Muscle of arm (tissue), 1 donor: ENCODE measurements at regions not wholly inside any gene's neighbourhood (a gene's known extent, or its start where the extent isn't known, plus 50 kb on each side); places are given as distances from the start of the nearest gene placed in this dataset.

Source experiments
- DNase-seq: peaks from one replicate; pipeline ENCODE4 v3.0.0-alpha.2; 2013

GRCh38 chr3:99119385-99119784 is 217.9 kb upstream of the DCBLD2 start:
- DNase-seq: no peak

GRCh38 chr3:99118381-99118780 is 216.9 kb upstream of the DCBLD2 start:
- no peak for DNase-seq

DNA sequence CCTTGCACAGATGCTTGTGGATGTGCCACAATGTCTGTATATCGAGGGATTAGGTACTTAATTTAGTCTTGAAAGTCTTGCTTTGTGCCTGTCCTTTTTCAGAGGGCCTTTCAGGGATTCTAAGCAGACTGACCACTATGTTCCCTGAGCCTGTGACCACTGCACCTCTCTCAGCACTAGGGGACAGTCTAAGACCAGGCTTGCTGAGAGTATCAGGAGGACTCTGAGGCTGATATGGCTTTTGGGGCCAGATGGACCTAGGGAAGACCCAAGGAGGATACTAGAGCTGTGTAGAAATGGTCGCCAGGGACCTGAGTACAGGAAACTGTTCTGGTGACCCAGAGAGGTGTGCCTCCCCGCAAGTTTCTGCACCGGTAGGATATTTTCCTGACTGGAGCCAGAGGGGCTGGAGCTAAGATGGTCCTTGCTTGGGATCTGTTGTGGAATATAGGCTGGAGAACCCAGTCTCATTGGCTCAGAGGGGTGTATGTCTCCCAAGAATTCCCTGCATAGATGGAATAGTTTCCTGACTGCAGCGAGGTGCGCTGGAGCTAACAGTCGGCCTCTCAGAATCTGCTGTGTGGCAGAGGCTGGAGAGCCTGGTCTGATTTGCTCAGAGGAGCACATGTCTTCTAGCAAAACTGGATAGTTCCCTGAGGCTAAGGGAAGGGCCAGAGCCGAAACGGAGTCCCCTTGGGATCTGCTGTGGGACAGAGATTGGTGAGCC is 213.2 kb upstream of the DCBLD2 start:
- DNase-seq: no peak

DNA sequence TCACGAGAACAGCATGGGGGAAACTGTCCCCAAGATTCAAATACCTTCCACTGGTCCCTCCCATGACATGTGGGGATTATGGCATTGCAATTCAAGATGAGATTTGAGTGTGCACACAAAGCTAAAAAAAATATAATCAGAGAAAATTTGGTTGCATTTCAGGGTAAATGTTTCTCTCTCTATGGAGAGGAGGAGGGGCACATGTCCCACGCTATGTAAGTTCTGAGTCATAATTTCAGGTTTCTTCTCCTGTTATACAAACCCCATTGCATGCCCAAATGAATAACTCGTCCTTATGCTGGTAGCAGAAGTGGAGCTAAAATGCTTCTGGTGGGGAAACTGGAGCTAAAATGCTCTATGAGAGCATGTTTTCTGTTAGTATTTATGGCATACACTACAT is 209.7 kb upstream of the DCBLD2 start:
- DNase-seq: no peak

DNA sequence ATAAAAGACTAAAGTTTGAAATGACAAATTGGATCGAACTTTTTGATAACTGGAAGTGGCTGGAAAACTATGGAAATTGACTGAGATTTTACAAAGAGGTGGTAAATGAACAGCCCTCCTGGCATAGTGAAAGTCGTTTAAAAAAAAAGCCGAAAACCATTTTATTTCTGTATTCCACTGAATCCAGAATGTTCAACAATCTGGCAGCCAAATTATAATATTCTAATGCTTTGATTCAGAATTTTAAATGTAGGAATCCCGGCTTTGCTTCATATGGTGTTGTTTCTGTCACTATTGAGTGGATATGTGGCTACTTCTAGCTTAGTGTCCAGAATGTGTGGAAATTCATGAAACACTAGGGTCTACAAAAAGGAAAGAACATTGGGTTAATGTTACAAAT is 208.9 kb upstream of the DCBLD2 start:
- no peak for DNase-seq

DNA sequence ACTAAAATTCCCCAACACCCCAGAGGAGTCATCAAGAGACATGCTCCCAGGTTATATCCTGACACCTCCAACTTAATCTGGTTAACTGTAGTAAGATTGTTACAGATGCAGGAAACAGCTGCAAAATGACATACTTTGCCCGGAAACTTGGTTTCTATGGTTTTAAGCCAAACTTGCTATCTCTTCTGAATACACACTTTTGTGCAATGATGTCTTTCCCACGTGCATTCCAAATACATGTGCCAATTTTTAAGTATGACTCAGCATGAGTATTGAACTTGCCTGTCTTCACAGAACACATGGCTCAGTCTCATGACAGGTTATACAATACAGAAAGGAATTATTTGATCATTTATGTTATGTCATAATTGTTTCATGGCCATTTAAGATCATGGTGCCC is 207.0 kb upstream of the DCBLD2 start:
- DNase-seq: peak; percentile 24

- DNase-seq: no peak
These were observed 193.1 kb upstream of the DCBLD2 start for GRCh38 chr3:99094606-99095005.

DNA sequence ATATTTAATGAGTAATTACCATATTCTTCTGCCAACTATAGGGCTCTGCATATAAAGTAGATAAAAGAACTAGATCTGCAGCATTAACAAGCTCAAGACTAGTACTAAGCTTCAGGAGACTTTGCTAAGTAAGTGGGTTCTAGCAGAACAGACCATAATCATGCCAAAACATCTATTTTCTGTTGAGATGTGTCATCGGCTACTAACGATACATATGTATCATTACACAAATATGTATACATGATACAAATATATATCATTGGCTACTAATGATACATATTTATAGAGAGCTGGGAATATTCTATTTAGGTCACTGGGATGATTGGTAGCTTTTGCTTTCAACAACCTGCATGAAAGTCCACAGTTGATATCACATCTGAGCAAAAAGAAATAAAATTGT is 185.8 kb upstream of the DCBLD2 start:
- DNase-seq: no peak

DNA sequence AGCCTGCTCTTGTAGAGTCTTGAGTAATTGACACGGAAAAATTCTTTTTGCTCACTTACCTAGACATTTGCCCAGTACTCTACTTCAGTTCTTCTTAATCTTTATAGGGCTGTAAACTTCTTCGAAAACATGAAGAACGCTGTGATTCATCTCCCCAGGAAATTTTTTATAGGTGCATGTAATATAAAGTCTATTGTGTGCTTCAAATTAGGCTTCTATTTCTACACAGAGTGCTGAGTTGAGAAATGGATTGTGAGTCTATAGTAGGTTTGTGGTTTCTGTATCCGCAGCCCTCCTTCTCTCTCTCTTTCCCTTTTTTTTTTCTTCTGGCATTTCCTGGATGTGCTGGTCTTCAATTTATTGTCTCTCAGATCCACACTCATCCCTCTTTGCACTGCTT is 183.3 kb upstream of the DCBLD2 start:
- no peak for DNase-seq

DNA sequence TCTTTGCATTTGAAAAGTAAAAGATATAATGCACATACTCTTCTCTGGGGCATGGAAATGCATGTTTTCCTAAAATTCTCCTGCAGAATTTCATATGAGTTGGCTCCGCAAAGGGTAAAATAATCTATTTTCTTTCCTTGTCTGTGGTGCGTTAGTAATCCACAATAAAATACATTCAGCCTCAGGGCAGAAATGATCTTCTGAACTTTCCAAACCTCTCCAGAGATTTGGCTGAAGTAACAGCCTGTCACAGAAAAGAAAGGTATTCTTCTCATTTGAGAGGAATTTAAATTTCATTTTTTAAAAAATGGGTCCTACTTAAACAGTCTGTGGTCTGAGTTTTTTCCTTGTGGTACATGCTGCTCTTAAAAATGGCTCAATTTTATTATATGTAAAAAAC is 182.7 kb upstream of the DCBLD2 start:
- no peak for DNase-seq

- no peak for DNase-seq
These were observed 169.6 kb upstream of the DCBLD2 start for GRCh38 chr3:99071096-99071495.

GRCh38 chr3:99069973-99070372 is 168.5 kb upstream of the DCBLD2 start:
- DNase-seq: no peak

- DNase-seq: no peak
These were observed 165.4 kb upstream of the DCBLD2 start for GRCh38 chr3:99066863-99067262.

DNA sequence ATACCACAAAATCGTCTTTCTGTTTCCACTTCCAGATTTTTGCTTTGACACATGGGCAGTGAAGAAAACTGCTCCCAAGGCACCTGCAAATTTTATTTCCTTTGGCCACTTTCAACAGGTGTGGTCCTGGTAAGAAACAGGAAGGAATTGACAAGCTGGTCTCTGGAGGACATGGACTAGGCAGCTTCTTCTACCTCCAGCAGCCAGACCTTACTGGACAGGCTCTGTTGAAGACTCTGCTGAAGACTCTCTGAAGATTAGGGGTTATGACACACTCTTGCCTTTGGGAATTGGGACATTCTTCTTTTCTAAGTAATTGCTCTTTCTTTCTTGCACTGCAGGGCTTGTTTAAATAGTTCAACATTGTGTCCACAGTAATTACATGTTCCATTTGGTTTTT is 147.7 kb upstream of the DCBLD2 start:
- DNase-seq: no peak

GRCh38 chr3:99041747-99042146 is 140.3 kb upstream of the DCBLD2 start:
- no peak for DNase-seq

DNA sequence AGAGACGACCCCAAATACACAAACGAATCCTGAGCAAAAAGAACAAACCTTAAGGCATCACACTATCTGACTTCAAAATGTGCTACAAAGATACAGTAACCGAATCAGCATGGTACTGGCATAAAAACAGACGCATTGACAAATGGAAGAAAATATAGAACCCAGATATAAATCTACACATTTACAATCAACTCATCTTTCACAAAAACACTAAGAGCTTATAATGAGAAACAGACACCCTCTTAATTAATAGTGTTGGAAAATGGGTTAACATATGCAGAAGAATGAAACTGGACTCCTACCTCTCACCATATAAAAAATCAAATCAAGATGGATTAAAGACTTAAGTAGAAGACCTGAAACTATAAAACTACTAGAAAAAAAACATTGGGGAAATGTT is 130.3 kb upstream of the DCBLD2 start:
- DNase-seq: no peak

DNA sequence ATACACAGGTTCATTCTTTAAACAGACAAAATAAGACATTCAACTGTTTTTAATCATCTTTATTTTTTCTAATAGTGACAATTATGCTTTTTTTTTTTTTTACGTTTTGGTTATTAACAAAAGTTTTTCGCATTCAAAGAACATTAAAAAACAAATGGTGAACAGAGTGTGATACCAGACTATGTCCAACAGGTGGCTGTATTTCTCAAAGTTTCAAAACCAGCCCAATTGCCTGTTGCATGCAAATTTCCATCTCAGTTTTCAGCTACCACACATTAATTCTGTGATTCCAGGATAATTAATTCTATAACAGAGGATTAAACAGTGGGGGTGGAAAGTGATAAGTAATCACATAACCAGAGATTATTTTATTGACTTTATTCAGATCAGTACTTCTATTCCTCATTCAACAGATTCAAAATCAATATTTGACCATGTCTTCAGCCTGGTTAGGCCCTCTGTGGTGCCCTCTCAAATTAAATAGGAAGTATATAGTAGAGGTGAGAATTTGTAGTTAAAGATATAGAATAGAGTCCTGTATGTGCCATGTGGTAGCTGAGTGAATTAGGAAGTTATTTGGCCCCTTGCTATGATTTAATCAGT is 122.2 kb upstream of the DCBLD2 start:
- DNase-seq: peak; percentile 23

DNA sequence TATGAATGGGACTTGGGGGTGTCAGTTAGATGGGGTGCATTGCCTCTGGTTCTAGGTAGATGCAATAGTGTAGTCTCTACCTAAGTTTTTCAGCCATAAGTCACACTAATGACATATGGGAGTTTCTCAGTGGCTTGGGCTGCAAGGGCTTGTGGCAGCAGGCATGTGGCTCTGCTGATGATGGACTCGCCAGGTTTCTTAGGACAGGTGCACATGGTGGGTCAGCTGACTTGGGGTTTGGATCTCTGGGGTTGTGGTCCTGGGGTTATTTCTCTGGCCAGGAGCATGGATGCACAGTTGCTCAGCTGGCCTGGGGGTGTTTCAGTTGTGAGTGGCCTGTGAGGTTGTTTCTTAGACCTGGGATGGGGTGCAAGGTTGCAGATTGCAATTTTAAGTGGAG is 120.0 kb upstream of the DCBLD2 start:
- DNase-seq: no peak

DNA sequence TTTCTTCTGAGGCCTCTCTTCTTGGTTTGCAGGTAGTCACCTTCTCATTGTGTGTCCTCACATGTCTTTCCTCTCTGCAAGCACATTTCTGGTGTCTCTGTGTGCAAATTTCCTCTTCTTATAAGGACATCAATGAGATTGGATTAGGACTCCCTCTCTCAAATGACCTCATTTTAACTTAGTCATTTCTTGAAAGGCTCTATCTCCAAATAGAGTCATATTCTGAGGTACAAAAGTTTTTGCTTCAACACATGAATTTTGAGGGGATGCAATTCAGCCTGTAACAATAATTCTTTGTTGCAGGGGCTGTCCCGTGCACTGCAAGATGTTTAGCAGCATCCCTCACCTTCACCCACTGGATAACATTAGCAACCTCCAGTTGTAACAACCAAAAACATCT is 115.0 kb upstream of the DCBLD2 start:
- DNase-seq: no peak

DNA sequence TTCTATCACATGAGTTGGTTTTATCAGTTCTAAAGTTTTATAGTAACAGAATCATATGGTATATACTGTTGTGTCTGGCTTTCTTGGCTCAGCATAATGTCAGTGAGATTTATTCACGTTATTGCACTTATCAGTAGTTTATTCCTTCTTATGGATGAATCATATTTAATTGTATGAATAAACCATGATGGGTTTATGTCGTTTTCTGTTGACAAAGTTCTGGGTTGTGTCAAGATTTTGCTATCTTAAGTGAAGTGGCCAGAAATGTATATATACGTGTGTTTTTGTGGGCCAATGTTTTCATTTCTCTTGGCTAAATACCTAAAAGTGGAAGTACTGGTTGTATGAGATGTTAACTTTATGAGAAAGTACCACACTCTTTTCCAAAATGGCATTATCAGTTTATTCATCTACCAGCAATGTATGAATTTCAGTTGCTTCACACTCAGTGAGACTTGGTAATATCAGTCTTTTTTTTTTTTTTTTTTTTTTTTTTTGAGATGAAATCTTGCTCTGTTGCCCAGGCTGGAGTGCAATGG is 112.4 kb upstream of the DCBLD2 start:
- DNase-seq: no peak

DNA sequence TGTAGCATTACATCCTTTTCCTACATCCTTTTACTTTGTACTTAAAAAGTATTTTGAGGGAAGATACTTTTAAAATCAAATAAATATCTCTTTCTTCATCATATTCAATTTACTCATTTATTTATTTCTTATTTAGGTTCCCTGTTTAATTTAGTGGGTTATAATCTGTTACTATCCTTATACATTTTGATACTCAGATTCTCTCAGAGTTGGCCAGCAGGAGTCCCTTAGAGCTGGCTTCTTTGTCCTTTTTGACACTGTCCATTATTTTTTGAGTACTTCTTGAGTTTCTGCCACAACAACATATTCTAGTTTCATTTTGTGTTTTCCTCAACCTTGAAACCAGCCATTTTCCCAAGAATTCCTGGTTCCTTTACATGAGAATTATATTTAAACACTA is 111.6 kb upstream of the DCBLD2 start:
- no peak for DNase-seq

GRCh38 chr3:99012051-99012450 is 110.6 kb upstream of the DCBLD2 start:
- no peak for DNase-seq

DNA sequence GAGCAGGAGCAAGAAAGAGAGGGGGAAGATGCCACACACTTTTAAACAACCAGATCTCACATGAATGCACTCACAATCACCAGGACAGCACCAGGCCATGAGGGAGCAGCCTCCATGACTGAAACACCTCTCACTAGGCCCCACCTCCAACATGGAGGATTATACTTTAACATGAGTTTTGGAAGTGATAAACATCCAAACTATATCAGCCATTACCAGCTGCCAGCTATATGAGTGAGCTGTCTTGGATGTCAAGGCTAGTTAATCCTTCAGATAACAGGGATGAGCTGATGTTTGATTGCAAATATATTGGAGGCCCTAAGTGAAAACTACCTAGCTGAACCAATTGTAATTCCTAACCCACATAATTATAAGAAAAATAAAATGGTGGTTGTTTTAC is 108.4 kb upstream of the DCBLD2 start:
- DNase-seq: no peak

DNA sequence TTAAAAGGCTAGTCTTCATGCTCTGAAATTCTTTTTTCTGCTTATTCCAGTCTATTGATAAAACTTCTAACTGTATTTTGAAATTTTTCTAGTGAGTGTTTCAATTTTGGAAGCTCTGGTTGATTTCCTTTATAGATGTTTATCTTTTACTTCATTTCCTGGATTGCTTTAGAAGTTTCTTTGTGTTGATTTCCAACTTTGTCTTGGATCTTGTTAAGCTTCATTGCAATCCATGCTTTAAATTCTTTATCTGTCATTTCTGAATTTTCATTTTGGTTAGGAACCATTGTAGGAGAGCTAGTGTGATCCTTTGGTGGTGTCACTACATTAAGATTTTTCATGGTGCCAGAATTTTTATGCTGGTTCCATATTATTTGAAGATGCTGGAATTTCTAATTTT is 105.2 kb upstream of the DCBLD2 start:
- DNase-seq: no peak
